AG04449 (cell line): ENCODE measurements at regions not wholly inside any gene's neighbourhood (a gene's known extent, or its start where the extent isn't known, plus 50 kb on each side); places are given as distances from the start of the nearest gene placed in this dataset.

Source experiments
- CTCF ChIA-PET: fragments of 350-600 bp; formaldehyde crosslinking; extraction: SDS; loops from one replicate; lab custom pipeline; 2021; ENCODE audit warnings: antibody characterized with exemption; lab: Yijun Ruan, JAX
- POLR2A ChIA-PET: fragments of 400-600, 350-600 bp; formaldehyde crosslinking; extraction: SDS; loops from one replicate; lab custom pipeline; 2020; ENCODE audit warnings: antibody characterized with exemption, inconsistent platforms; lab: Yijun Ruan, JAX
- DNase-seq: peaks from one replicate; pipeline ENCODE4 v3.0.0-alpha.2; 2010; ENCODE audit warnings: low read depth, low spot score
- H3K4me3 ChIP-seq: 2 replicates; pipeline ENCODE4 v1.5.1; 2011; ENCODE audit warnings: low read depth, mild to moderate bottlenecking, control low read depth, low read length
- TF ChIP-seq, protein P1 (sequence below): IDR thresholded peaks from one replicate; pipeline ENCODE4 v1.5.1; 2011; ENCODE audit warnings: mild to moderate bottlenecking, moderate library complexity, low read length, control low read depth, inconsistent platforms; ENCODE audit not compliant: insufficient read depth; ENCODE audit errors: missing control alignments

GRCh38 chr2:160784034-160784433, 290.4 kb upstream of the RBMS1 start:
- DNase-seq, result no peak
- CTCF ChIA-PET, result no interaction called here
- H3K4me3 ChIP-seq, result no peak overlapping the region
- POLR2A ChIA-PET, result no interaction called here
- TF ChIP-seq, protein P1, sequence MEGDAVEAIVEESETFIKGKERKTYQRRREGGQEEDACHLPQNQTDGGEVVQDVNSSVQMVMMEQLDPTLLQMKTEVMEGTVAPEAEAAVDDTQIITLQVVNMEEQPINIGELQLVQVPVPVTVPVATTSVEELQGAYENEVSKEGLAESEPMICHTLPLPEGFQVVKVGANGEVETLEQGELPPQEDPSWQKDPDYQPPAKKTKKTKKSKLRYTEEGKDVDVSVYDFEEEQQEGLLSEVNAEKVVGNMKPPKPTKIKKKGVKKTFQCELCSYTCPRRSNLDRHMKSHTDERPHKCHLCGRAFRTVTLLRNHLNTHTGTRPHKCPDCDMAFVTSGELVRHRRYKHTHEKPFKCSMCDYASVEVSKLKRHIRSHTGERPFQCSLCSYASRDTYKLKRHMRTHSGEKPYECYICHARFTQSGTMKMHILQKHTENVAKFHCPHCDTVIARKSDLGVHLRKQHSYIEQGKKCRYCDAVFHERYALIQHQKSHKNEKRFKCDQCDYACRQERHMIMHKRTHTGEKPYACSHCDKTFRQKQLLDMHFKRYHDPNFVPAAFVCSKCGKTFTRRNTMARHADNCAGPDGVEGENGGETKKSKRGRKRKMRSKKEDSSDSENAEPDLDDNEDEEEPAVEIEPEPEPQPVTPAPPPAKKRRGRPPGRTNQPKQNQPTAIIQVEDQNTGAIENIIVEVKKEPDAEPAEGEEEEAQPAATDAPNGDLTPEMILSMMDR, result no peak

DNA sequence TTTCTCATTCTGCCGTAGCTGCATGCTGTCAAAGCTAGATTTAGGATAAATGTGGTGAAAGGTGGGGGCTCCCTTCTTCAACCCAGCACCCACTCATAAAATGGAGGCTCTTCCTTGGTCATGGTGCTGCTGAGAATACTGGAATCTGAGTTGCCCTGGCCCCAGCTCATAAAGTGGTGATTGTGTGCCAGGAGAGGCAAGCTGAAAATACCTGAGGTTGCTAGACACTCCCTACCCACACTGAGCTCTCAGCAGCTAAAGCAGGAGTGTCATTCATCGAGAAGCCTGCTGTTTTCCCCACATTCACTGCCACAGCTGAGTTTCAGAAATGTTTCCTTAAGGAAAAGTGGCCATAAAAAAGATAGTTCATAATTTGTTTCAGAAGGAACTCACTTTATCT, 297.1 kb upstream of the RBMS1 start:
- TF ChIP-seq, protein P1, result no peak
- POLR2A ChIA-PET, result interaction anchor here (0.8 kb wide), 1 partner anchor 36 kb away, joined by 4 read pairs; no protein-coding TSS in a partner anchor
- CTCF ChIA-PET, result no interaction called here
- DNase-seq, result no peak
- no peak overlapping the region for H3K4me3 ChIP-seq

DNA sequence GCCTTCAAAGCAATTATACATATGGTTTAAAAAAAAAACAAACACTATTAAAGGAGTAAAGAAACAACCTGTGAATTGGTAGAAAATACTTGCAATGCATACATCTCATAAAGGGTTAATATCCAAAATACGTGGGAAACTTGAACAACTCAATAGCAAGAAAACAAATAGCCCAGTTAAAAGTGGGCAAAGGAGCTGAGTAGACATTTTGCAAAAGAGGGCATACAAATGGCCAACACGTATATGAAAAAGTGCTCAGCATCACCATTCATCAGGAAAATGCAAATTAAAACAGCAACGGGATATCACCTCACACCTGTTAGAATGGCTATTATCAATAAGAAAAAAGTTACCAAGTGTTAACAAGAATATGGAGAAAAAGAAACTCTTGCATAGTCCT, 298.3 kb upstream of the RBMS1 start:
- CTCF ChIA-PET, result no interaction called here
- POLR2A ChIA-PET, result no interaction called here
- H3K4me3 ChIP-seq, result no peak overlapping the region
- TF ChIP-seq, protein P1, result no peak
- DNase-seq, result no peak

- no peak for DNase-seq
- ChIA-PET CTCF (interaction anchor here (3.5 kb wide), 1 partner anchor 11 kb away, joined by 8 read pairs; no protein-coding TSS in a partner anchor), POLR2A (no interaction called here)
- H3K4me3 ChIP-seq, result no peak overlapping the region
- TF ChIP-seq, protein P1, result no peak
These were observed 299.2 kb upstream of the RBMS1 start for GRCh38 chr2:160792837-160793236.

- TF ChIP-seq, protein P1, result no peak
- POLR2A ChIA-PET, result no interaction called here
- no peak for DNase-seq
- H3K4me3 ChIP-seq, result no peak overlapping the region
- CTCF ChIA-PET, result interaction anchor here (1.2 to 3.5 kb wide), 2 partner anchors 13 to 37 kb away, joined by 3 to 8 read pairs; no protein-coding TSS in a partner anchor
These were observed 301.3 kb upstream of the RBMS1 start for GRCh38 chr2:160794926-160795325.

GRCh38 chr2:160803881-160804280, 310.3 kb upstream of the RBMS1 start:
- no peak for DNase-seq

More at GRCh38 chr2:160803881-160804280, 310.3 kb upstream of the RBMS1 start:
- ChIA-PET POLR2A (no interaction called here), CTCF (no interaction called here)
- no peak overlapping the region for H3K4me3 ChIP-seq
- TF ChIP-seq, protein P1, result no peak
